Stomach (tissue), 8 donors: ENCODE measurements at regions not wholly inside any gene's neighbourhood (a gene's known extent, or its start where the extent isn't known, plus 50 kb on each side); places are given as distances from the start of the nearest gene placed in this dataset.

Source experiments
- DNase-seq, 2 donors: peaks; one replicate each; pipeline versions ENCODE4 v3.0.0 to v3.0.0-alpha.2; 2013 to 2019
- H3K27ac ChIP-seq, 5 donors: fragments of 200-600 bp in 4 of 5; sonication (generic) in 4 of 5; one replicate each; pipeline ENCODE4 v1.5.1; 2013 to 2019; ENCODE audit warnings: mild to moderate bottlenecking in 1 of 5, moderate library complexity in 1 of 5
- H3K27me3 ChIP-seq, 3 donors: fragments of 200-600 bp; sonication (generic); one replicate each; pipeline ENCODE4 v1.5.1; 2017 to 2019; ENCODE audit warnings: mixed run types in 1 of 3
- H3K36me3 ChIP-seq, 4 donors: fragments of 200-600 bp; sonication (generic); 1 replicate in 3 of 4; 2 replicates in 1 of 4; pipeline ENCODE4 v1.5.1; 2016 to 2019
- H3K4me1 ChIP-seq, 4 donors: fragments of 200-600 bp; sonication (generic); one replicate each; pipeline ENCODE4 v1.5.1; 2016 to 2019
- H3K4me3 ChIP-seq, 4 donors: fragments of 200-600 bp; sonication (generic) in 3 of 4; one replicate each; pipeline ENCODE4 v1.5.1; 2016 to 2019; ENCODE audit warnings: mild to moderate bottlenecking in 1 of 4
- H3K9me3 ChIP-seq, 4 donors: fragments of 200-600 bp; sonication (generic); one replicate each; pipeline ENCODE4 v1.5.1; 2016 to 2019
- CTCF ChIP-seq, 7 experiments: fragments of 450-650 bp in 4 of 7; fragments of 200-600 bp in 3 of 7; sonication (generic) in 3 of 7; IDR thresholded peaks; one replicate each; pipeline ENCODE4 v1.5.1; 2016 to 2019; ENCODE audit warnings: antibody characterized with exemption in 7 of 7, control low read depth in 2 of 7, mild to moderate bottlenecking in 1 of 7
- EP300 ChIP-seq: sonication (generic); formaldehyde crosslinking; IDR thresholded peaks from one replicate; pipeline ENCODE4 v1.6.1; 2017; ENCODE audit warnings: antibody characterized with exemption
- POLR2A ChIP-seq, 4 donors: fragments of 450-650 bp; IDR thresholded peaks; one replicate each; pipeline ENCODE4 v1.6.1; 2016; ENCODE audit warnings: antibody characterized with exemption in 4 of 4, control low read depth in 2 of 4, mild to moderate bottlenecking in 1 of 4, moderate library complexity in 1 of 4
- POLR2AphosphoS5 ChIP-seq, 3 donors: sonication (generic); formaldehyde crosslinking; IDR thresholded peaks; one replicate each; pipeline ENCODE4 v1.6.1; 2016; ENCODE audit warnings: antibody characterized with exemption in 3 of 3
- WGBS, 5 donors: extraction: QIAGEN DNeasy Blood & Tissue Kit in 3 of 5; methylation state at CpG; one replicate each; pipeline versions ENCODE4 v1.1.5 to v1.1.7; 2013 to 2018; 5-methylcytosine and 5-hydroxymethylcytosine counted together
- intact Hi-C: fragments of 100-400 bp; cut with DNase I; formaldehyde crosslinking; loops from one replicate; pipeline ENCODE4 v1.15.1; 2023; ENCODE audit warnings: low total_unique reads
- donor health status: healthy with polysubstance abuse.
- donor health status: Bipolar disorder and iron deficiency.
- donor health status: healthy.

DNA sequence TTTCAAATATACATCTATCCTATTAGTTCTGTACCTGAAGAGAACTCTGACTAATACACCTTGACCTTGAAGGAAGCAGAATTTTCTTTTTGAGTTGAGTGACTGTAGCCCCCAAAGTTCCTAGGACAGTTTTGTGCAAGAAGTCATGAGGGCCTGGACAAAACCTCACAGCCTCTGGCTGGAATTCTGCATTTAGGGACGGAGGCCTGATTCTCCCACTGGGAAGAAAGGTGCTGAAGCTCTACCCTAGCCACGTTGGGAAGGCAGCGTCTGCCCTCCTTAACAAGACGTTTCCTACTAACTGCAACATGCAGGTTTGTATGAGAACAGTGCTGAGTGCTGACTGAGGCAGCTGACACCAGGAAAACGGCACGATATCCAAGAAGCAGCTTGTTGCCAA is 74.4 kb upstream of the ZCCHC2 start:
- WGBS, 5 donors, result 70 to 81% (median 73%) methylated on average over 6 of the region's 6 CpGs

DNA sequence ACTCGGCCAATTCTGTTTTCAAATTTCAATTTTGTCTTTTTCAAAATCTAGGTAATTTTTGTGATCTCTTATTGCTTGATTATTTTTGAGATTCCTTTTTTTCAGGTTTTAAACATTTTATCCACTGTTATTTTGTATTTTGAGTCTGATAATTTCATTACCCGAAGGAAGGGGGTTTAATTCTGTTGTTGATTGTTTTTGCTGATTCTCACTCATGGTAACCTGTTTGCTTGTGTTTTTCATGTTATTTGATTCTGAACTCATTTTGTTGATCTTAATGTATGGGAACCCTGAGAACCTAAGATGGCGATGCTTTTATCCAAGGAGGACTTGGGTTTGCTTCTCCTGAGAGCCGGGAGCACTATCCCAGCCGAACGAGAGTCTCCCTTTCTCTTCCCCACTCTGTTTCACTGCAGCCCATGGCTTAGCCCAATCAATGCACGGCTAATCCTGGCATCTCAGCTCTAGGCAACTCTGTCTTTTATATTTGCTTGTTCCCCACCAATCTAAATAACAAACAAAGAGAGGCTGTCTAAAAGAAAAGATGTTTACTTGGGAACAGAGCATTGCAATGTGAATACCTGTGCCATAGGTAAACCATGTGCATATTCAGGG is 73.2 kb upstream of the ZCCHC2 start:
- Histone ChIP-seq H3K27me3 (peaks cover 0 to 3% (median 0%) of the 10 kb centered on the region in 3 donors), H3K27ac (no peak overlapping the region), H3K4me1 (peaks cover 9 to 18% (median 11%) of the 10 kb centered on the region in 4 donors), H3K9me3 (no peaks in the 10 kb centered on the region), H3K4me3 (no peak overlapping the region), H3K36me3 (no peaks in the 10 kb centered on the region)
- intact Hi-C loops, result loop anchor here (5.0 kb wide), 1 partner anchor 47 kb away; no protein-coding TSS in a partner anchor
- no peak for DNase-seq
- TF ChIP-seq EP300, result no peak
- no peak for TF ChIP-seq POLR2AphosphoS5 (IDR thresholded peaks at IDR 0.05)
- TF ChIP-seq CTCF (IDR thresholded peaks at IDR 0.05), result no peak
- TF ChIP-seq POLR2A (IDR thresholded peaks at IDR 0.05), result no peak
- whole genome bisulfite sequencing, 5 donors, result 90 to 94% (median 92%) methylated on average over 7 of the region's 7 CpGs

More for the DNA sequence above, 74.4 kb upstream of the ZCCHC2 start:
- H3K4me3 ChIP-seq, result no peak overlapping the region
- intact Hi-C loops, result no loop called here
- H3K4me1 ChIP-seq, result peaks cover 9 to 18% (median 11%) of the 10 kb centered on the region in 4 donors
- H3K36me3 ChIP-seq, result no peaks in the 10 kb centered on the region
- DNase-seq, result no peak
- no peak overlapping the region for H3K27ac ChIP-seq
- H3K9me3 ChIP-seq, result no peaks in the 10 kb centered on the region
- no peaks in the 10 kb centered on the region for H3K27me3 ChIP-seq
- TF ChIP-seq POLR2A (IDR thresholded peaks at IDR 0.05) (no peak), EP300 (no peak), CTCF (IDR thresholded peaks at IDR 0.05) (no peak), POLR2AphosphoS5 (IDR thresholded peaks at IDR 0.05) (no peak)

DNA sequence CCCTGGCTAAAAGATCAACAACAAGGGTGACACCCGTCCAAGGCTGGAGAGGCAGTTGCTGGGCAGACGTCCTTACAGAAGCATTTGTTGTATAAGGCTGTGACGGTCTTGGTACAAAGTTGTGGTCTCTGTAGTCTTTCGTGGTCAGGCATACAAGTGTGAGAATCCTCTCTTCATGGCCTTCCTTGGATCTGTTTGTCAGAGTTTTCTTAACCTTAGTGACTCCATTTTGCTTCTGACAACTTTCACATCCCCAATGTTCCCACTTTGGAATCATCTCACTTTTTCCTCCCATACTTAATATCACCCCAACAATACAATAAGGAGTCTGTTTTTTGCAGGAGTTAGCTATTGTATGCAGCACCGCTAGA is 72.7 kb upstream of the ZCCHC2 start:
- Histone ChIP-seq H3K4me3 (no peak overlapping the region), H3K27me3 (peaks cover 0 to 7% (median 0%) of the 10 kb centered on the region in 3 donors), H3K36me3 (no peaks in the 10 kb centered on the region), H3K4me1 (peaks cover 9 to 18% (median 11%) of the 10 kb centered on the region in 4 donors), H3K9me3 (no peaks in the 10 kb centered on the region), H3K27ac (no peak overlapping the region)
- 82 to 96% (median 85%) methylated on average over 5 of the region's 5 CpGs for WGBS, 5 donors
- intact Hi-C loops, result loop anchor here (5.0 kb wide), 1 partner anchor 48 kb away; no protein-coding TSS in a partner anchor
- no peak for TF ChIP-seq POLR2AphosphoS5 (IDR thresholded peaks at IDR 0.05)
- TF ChIP-seq CTCF (IDR thresholded peaks at IDR 0.05), result no peak
- no peak for TF ChIP-seq EP300
- no peak for TF ChIP-seq POLR2A (IDR thresholded peaks at IDR 0.05)
- no peak for DNase-seq

GRCh38 chr18:62450546-62451410 is 72.0 kb upstream of the ZCCHC2 start:
- Histone ChIP-seq H3K27me3 (peaks cover 0 to 7% (median 0%) of the 10 kb centered on the region in 3 donors), H3K27ac (peak overlapping the region; percentile 10 to 31 (median 20)), H3K4me1 (peaks cover 9 to 18% (median 11%) of the 10 kb centered on the region in 4 donors), H3K36me3 (no peaks in the 10 kb centered on the region), H3K9me3 (no peaks in the 10 kb centered on the region), H3K4me3 (no peak overlapping the region)
- intact Hi-C loops, result loop anchor here (5.0 kb wide), 1 partner anchor 48 kb away; no protein-coding TSS in a partner anchor
- peak; percentile 64 to 72 for DNase-seq
- WGBS, 5 donors, result 23 to 32% (median 25%) methylated on average over 15 of the region's 15 CpGs
- no peak for TF ChIP-seq EP300
- TF ChIP-seq CTCF (IDR thresholded peaks at IDR 0.05), result no peak
- no peak for TF ChIP-seq POLR2A (IDR thresholded peaks at IDR 0.05)
- peak in 2 of 3 donors; percentile 37 to 60 for TF ChIP-seq POLR2AphosphoS5 (IDR thresholded peaks at IDR 0.05)
